Mesodermal cell (in vitro differentiated cells): ENCODE measurements at regions not wholly inside any gene's neighbourhood (a gene's known extent, or its start where the extent isn't known, plus 50 kb on each side); places are given as distances from the start of the nearest gene placed in this dataset.

Source experiments
- H3K27ac ChIP-seq: 2 replicates; pipeline ENCODE4 v1.7.0; 2013; ENCODE audit warnings: mild to moderate bottlenecking, low read depth, low read length, moderate library complexity; ENCODE audit not compliant: severe bottlenecking
- H3K36me3 ChIP-seq: 2 replicates; pipeline ENCODE4 v1.7.1; 2013; ENCODE audit warnings: mild to moderate bottlenecking, low read length, moderate library complexity; ENCODE audit not compliant: control insufficient read depth, insufficient read depth
- H3K4me1 ChIP-seq: one replicate; pipeline ENCODE4 v1.7.1; 2013; ENCODE audit warnings: mild to moderate bottlenecking, low read length; ENCODE audit not compliant: insufficient read depth, control insufficient read depth, poor library complexity, severe bottlenecking
- H3K4me3 ChIP-seq: 2 replicates; pipeline ENCODE4 v1.7.0; 2013; ENCODE audit warnings: low read length, control low read depth, mild to moderate bottlenecking; ENCODE audit not compliant: insufficient read depth, poor library complexity, severe bottlenecking; ENCODE audit errors: extremely low read depth
- H3K9me3 ChIP-seq: 2 replicates; pipeline ENCODE4 v1.7.1; 2013; ENCODE audit warnings: mild to moderate bottlenecking, low read length, moderate library complexity; ENCODE audit not compliant: control insufficient read depth
- WGBS, 2 experiments: methylation state at CpG; one replicate each; pipeline ENCODE4 v1.1.5; 2013; ENCODE audit warnings: missing lambda C conversion rate in 2 of 2; ENCODE audit not compliant: insufficient coverage in 2 of 2; 5-methylcytosine and 5-hydroxymethylcytosine counted together

DNA sequence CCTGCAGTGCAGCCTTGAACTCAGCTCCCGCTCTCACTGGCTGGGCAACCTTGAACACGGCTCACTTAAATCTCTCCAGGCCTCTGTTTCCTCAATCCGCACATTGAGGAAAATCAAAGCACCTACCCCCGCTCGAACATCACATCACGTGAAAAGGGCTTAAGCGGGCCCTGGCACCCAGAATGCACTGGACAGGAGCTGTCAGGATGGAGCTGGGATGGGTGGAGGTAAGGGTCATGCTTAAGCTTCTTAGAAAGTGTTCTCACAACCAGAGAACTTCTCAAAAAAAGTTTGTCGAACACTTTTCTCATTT, 55.7 kb upstream of the MGMT start:
- Histone ChIP-seq H3K36me3 (no peaks in the 10 kb centered on the region), H3K9me3 (no peaks in the 10 kb centered on the region), H3K27ac (no peak overlapping the region), H3K4me3 (no peak overlapping the region), H3K4me1 (no peaks in the 10 kb centered on the region)
- 93 to 97% methylated on average over 4 to 5 of the region's 8 CpGs for WGBS, 2 experiments

GRCh38 chr10:129411772-129412171, 55.3 kb upstream of the MGMT start:
- WGBS, 2 experiments = 72 to 74% methylated on average over 5 to 6 of the region's 7 CpGs

GRCh38 chr10:129413024-129413423, 54.0 kb upstream of the MGMT start:
- 82 to 96% methylated on average over 3 to 4 of the region's 6 CpGs for WGBS, 2 experiments
- Histone ChIP-seq H3K27ac (no peak overlapping the region), H3K36me3 (no peaks in the 10 kb centered on the region), H3K9me3 (no peaks in the 10 kb centered on the region), H3K4me1 (peaks cover 13% of the 10 kb centered on the region), H3K4me3 (no peak overlapping the region)

More at GRCh38 chr10:129411772-129412171, 55.3 kb upstream of the MGMT start:
- Histone ChIP-seq H3K27ac (no peak overlapping the region), H3K4me1 (peaks cover 2% of the 10 kb centered on the region), H3K36me3 (no peaks in the 10 kb centered on the region), H3K4me3 (no peak overlapping the region), H3K9me3 (no peaks in the 10 kb centered on the region)

- Histone ChIP-seq H3K27ac (no peak overlapping the region), H3K36me3 (no peaks in the 10 kb centered on the region), H3K4me3 (no peak overlapping the region), H3K4me1 (peaks cover 15% of the 10 kb centered on the region), H3K9me3 (no peaks in the 10 kb centered on the region)
- 90 to 91% methylated on average over 28 of the region's 31 CpGs for WGBS, 2 experiments
Observed at GRCh38 chr10:129415215-129416140, 51.6 kb upstream of the MGMT start.

- no peaks in the 10 kb centered on the region for H3K9me3 ChIP-seq
- WGBS, 2 experiments = 83 to 94% methylated on average over 6 to 8 of the region's 8 CpGs
- H3K36me3 ChIP-seq = no peaks in the 10 kb centered on the region
- H3K27ac ChIP-seq = no peak overlapping the region
- H3K4me3 ChIP-seq = no peak overlapping the region
- H3K4me1 ChIP-seq = peaks cover 15% of the 10 kb centered on the region
Observed at GRCh38 chr10:129416155-129416554, 50.9 kb upstream of the MGMT start.

DNA sequence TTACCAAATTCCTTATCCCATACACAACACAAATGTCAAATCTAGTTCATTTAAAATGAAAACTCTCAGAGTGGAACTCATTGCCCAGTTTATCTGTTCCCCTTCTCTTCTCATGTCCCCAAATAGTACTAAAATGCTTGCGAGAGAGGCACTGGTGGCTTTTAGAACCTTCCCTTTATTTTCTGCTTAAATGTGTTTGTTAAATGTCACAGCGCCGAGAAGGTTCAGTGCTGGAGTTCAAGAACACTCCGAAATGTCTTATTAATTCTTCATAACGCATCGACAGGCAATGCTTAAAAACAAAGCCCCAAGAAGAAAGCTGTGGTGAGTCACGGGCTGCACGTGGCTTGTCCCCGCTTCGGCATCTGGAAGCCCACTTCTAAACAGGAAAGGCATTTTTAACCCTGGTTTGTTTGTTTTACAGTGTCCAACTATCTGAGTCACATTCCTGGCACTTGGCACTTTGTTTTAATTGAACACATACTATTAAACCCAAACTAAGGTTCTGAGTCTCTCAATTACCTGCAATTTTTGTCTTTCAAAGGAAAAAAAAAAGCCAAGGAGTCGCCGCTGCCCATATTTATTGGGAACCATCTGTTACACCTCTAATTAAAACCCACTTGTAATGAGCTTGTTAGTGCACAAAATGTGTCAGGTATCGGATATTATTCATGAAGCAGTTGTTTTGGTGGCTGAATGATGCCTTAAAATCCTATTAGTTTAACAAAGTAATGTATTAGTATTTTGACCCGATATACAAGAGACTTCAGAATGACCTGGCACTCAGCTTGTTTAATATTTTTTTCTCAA, 49.9 kb upstream of the MGMT start:
- peaks cover 15% of the 10 kb centered on the region for H3K4me1 ChIP-seq
- 85 to 88% methylated on average over 5 to 10 of the region's 14 CpGs for WGBS, 2 experiments
- H3K36me3 ChIP-seq = no peaks in the 10 kb centered on the region
- H3K9me3 ChIP-seq = no peaks in the 10 kb centered on the region
- H3K27ac ChIP-seq = peak overlapping the region; percentile 64
- no peak overlapping the region for H3K4me3 ChIP-seq
